HG02798 (cell line): ENCODE measurements at regions not wholly inside any gene's neighbourhood (a gene's known extent, or its start where the extent isn't known, plus 50 kb on each side); places are given as distances from the start of the nearest gene placed in this dataset.
"Not testable (repeated sequence)": the region's sequence is repeated elsewhere in the genome, so short reads cannot be mapped to it uniquely, and the experiment has no call there.

Experiments used
- ATAC-seq: cut with Tn5 transposase; IDR thresholded peaks from one replicate; pipeline ENCODE4 v1.9.1; 2021; ENCODE audit warnings: mild to moderate bottlenecking; ENCODE audit not compliant: unreplicated experiment, poor library complexity

DNA sequence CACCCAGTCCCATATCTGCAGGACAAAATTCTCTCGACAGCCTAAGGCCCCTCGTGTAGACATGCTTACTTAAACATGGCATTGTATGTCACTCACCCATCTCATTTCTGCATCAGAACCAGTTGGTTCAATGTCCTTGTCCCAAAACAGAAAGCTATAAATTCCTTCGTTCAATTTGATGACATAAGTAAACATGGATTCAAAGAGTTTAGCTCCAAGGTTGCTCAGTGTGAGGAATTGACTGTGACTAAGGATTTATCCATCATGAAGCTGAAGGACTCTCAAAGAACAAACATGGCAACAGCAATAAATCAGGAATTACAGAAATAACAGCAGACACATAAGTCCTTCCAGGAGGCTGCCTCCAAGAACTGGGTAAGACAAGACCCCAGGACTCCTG, 237.2 kb downstream of the TOMM20 start:
- no peak for ATAC-seq

DNA sequence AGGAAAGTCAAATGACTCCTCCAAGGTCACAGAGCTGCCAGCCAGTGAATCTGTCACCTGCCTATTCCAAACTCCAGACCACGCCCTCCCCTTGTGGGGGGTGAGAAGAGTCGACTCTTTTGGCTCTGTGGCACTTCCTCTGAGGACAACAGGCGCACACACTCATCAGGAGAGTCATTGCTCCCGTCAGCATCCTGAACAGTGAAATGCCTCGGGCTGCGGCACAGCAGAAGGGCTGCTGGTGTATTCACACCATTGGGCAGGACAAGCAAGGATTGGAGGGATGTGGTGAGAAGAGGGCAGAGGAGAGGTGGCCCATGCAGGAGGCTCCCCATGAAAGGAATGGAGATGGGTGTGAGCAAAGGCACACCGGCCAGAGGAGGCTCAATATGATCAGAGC, 239.0 kb downstream of the TOMM20 start:
- no peak for ATAC-seq

DNA sequence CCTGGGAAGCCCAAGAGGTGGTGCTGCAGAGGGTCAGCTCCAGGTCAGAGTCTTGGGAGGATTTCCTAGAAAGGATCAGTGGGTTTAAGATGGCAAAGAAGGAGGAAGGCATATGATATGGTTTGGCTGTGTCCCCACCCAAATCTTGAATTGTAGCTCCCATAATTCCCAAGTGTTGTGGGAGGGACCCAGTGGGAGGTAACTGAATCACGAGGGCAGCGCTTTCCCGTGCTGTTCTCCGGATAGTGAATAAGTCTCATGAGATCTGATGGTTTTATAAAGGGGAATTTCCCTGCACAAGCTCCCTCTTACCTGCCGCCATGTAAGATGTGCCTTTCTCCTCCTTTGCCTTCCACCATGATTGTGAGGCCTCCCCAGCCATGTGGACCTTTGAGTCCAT, 240.4 kb downstream of the TOMM20 start:
- ATAC-seq = not testable (repeated sequence)

DNA sequence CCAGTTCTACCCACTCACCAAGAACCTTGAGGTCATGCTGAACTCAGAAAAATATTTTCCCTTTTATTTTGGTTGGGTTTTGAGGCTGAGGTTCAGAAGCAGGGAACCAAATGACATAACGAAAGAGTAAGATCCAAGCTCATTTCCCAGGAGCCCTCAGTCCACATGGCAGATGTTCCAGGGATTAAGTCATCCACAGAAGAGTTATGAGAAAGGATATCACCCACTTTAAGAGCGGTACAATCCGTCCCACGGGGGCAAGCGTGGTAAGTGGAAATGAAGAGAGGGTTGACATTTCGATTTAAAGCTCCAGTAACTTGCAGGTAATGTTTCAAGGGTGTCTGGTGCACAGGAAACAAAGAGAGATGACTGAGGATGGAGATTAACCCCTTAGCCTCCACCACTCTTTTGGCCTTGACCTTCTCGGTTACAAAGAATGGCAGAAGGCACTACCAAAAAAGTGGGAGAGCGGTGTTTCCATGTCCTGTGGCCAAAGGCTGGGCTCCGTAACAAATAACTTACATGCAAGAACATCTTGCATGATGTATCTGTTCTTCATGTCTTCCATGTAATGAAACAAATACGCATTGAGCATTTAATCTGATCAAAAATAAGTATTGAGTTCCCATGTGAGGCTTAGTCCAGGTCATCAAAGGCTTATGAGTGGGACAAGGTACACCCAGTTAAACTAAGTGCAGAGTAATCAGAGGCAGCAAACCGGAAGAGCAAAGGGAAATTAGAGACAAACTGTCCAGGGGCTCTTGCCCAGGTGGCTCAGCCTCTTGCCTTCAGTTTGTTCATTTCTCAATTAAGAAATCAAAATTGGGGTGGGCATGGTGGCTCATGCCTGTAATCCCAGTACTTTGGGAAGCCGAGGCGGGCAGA, 241.4 kb downstream of the TOMM20 start:
- no peak for ATAC-seq

DNA sequence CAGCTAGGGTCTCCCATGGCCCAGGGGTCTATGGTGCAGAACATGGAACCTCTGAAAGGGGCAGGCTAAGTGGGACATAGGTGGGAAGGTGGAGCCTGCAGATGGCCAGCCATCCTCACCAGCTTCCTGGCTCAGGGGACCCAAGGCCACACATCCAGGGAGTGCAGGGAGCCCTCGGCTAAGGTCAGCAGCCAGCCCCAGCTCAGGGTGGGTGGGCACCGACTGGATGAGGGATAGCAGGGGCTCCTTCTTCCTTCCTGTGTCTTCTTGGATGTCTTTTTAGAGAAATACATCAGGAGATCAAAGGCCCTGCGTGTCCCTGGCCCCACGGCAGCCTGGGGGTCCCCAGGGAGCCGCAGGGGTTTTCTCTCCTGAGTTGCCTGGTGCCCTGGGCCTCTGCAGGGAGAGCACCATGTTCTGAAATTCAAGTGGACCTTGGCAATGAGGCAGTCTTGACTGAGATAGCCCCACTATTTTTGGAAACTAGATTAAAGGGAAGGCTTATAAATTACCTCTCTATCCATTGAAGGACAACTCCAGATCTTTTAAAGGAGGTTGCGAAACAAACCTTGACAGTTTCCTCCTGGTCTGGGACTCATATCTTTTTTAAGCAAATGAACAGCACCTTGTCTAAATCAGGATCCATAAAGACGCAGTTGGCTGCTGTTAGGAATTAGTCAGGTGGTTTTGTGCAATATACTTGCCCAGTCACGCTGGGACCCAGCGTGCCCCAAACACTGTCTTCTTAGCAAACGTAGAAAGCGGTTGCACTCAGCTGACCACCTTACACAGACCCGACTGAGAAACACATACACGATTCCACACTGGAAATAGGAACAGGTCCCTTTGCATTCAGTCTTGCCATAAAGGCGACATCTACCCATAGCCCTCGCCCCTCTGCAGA, 242.3 kb downstream of the TOMM20 start:
- no peak for ATAC-seq

DNA sequence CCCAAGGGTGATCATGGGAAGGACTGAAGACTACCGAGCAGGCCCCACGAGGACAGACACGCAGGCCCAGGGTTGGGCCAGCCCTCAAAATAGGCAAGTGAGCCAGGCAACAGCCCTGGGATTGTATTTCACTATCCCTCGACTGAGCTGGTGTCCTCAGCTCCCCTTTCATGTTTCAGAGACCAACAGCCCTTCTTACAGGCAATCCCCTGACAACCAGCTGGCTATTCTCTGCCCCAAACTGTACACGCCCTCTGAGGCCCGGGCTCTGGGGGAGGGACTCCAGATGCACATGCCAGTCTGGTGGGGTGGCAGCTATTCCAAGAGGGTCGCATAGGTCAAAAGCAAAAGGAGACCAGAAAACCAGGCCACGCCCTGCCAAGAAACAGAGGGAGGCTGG, 243.0 kb downstream of the TOMM20 start:
- no peak for ATAC-seq

DNA sequence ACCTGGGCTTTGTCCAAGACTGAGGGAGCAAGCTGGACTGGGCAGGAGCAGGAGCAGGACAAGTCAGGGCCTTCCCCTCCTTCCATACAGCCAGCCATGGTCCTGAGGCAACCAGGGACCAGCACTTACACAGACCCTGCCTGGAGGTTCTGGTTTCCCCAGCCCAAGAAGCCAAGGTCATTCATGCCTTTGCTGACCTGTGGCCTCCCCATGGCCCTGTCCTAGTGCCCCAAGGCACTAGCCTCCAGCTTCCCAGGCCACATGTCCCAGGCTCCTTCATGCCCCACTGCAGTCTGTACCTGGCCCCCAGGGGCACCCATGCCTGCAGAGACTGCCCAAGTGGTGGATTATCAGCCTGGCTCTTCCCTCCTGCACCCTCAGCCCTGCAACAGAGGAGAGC, 243.9 kb downstream of the TOMM20 start:
- no peak for ATAC-seq

DNA sequence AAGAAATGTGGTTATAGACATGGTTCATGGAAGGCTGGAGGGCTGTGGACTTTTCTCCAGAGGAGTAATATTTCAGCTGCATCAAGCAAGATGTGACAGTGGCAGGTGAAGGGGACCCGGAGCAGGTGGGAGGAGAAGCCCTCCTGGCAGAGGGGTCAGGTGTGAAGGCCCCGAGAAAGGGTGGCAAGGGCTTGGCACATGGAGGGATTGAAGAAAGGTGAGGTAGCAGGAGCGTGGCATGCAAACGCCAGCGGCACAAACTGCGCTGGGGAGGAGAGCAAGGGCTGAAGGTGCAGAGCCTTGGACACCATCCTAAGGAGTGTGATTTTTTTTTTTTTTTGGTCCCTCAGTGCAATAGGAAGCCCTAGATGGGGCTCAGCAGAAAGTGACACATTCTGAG, 244.6 kb downstream of the TOMM20 start:
- ATAC-seq = no peak

DNA sequence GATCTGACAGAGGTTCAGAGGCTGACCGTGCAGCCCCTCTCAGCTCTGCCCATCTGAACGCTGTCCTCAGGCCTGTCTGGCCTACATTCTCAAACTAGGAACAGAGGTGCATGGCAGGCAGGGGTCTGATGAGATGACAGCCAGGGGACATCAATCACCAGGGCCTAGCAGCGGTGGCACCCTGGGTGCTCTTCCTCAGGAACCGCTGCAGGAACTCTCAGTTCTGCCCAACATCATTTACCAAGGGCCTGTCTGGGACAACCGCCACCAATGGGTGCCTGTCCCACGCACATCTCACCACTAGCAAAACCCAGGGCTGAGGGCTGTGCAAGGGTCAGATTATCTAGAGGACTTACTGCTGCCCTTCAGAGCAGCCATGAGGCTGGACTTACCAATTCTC, 245.7 kb downstream of the TOMM20 start:
- ATAC-seq = no peak

DNA sequence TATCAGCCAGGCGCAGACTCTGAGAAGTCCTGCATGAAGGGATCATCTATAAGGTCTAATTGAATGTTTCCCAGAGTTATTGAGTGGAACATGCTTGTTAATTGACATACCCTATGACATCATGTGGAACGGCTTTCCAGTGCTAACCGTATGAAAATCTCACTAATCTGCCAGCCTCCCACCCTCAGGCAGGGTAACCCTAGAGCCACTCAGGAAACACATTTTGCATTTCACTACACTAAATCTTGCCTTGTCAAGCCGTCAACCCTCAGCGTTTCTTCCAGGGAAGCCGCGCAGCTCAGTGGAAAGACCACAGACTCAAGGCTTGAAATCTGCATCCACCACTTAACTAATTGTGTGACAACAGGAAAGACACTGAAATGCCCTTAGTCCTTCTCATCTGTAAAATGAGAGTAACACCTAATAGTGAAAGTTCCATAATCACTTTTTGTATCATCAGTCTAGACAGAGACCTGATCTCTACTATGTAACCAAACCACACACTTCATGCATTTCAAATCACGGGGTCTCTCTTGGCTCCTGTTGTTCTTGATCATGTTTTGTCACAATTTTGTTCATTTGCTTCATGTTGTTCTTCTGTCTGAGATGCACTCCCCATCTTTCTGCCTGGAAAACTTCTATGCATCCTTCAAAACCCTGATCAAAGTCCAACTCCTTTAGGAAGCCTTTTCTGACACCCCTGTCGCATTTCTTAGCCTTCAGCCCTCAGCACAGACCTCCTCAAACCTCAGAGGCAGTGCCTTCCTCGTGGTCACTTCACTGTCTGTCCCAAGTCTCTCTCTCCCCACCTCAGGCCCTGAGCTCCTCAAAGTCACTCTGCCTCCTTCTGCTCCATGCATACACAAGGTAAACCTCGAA, 246.5 kb downstream of the TOMM20 start:
- ATAC-seq = peak; percentile 85

DNA sequence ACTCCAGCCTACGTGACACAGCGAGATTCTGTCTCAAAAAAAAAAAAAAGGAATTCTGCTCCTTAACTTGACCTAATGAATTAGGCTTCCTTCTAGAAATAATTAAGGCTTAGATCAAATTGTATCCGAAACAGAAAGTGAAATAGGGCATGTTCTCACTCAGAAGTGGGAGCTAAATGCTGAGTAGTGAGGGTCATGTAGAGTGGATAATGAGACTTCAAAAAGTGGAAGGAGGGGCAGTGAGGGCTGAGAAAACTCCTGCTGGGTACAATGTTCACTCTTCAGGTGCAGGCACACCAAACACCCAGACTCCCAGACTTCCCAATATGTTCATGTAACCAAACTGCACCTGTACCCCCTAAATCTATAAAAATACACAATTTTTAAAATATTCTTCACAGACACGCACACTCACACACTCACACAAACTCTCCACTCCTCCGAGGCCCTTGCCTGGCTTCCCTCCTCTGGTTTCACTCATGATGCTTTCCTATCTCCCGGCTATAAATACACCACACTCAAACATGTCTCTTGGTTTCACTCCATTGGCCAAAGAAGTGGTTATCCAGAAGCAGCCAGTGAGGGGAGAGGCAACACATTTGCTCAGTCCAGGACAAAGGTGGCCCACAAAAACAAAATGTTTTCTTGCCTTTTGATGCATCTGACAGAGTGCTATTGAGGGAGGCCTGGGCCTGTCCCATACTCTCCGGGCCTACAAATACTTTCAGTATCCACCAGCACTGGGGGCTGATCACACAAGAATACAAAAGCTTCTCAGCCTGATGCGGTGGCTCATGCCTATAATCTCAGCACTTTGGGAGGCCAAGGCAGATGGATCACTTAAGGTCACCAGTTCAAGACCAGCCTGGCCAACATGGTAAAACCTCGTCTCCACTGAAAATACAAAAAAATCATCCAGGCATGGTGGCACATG, 249.2 kb downstream of the TOMM20 start:
- ATAC-seq = no peak

DNA sequence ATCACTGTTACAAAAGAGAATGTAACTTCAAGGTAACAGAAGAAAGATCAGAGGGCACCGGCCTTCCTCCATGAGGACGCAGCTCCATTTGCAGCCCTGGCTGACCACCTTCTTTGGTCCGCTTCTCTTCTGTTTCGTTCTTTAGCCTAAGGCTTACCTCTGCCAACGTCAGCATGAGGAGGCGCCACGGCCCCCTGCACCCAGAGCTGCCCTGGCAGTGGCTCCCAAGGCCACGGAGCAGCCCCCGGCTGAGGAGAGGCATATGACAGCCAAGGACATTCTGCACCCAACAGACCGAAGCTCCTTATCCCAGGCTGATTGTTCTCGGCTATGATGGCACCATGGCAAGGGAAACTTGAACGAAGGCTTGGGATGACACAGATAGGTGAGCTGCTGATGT, 250.3 kb downstream of the TOMM20 start:
- ATAC-seq = no peak

DNA sequence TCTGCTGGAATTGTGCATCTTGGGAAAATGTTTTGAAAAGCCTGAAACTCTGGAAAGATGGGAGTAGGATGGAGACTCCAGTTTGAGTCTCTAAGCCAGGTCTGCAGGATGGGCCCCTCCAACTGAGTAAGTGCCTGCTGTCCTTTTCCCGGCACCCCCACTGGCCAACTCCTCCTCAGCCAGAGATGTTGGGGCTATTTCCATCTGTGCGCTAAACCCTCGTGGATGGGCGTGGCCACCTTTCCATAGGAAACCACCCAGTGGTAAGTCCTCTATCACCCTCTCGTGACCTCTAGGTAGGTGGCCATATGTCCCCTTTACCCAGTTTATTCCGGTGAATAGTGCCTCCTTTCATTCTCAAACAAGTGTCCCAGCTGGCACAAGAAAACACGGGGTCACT, 250.9 kb downstream of the TOMM20 start:
- ATAC-seq = no peak

DNA sequence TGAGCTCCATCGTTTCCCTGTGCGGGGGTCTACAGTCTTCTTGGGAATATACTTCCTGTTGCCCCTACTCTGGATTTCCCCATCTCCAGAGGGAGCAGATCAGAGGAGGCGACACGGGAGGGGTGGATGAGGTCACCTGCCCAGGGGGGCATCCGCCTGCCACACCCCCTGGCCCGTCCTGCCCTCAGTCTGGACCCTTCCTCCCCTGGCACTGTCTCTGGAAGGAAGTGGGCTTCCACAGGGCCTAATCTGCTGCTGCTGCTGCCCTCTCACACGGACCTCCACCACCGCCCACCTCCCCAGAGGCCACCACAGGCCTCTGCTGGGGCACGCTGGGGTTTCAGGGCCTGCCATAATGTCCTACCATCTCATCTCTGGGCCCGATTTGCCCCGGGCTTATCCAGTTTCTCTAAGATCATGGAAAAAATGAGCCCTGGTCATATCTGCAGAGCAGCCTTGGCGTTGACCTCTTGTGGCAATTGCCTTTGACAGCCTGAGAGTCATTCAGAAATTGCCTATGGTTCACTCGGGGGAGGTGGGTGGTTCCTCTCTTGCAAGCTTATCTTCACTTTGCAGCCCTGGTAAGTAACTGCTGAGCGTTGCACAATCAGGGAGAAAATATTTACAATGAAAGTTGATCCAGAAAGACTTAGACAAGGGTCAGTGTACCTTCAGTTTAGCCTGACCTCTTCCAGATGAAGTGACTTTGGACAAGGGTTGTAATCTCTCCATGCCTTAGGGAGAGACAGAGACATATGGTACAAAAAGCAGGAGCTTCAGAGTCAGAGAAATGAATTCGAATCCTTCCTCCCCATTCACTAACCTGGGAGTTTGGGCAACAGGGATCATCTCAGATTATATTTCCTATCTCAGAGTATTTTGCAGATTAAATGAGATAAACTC, 252.4 kb downstream of the TOMM20 start:
- no peak for ATAC-seq

DNA sequence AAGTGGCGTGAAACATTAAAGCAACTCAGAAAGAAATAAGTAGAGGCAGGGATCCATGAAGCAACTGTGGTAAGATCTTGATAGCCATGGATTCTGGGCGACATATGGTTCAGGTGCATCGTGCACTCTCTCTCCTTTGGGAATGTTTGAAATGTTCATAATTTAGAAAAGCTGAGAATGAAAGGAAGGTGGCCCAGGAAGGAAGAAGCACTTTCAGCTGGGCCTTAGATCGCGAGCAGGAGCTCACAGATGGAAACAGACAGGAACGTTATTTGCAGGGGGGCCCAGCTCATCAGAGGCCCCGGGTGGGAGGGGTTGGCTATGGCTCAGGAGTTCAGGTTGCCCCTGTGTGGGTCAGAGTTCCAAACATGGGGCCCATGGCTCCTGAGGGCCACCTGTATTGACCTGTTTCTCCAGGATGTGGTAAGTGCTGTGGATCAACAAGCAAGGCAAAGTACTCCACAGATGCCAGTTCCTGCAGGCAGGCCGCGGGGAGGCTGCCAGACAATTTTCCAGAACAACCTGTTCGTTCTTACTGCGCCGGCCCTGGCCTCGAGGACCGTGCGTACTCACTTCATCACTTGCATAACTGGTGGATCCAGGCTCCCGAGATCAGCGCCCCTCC, 253.2 kb downstream of the TOMM20 start:
- no peak for ATAC-seq

DNA sequence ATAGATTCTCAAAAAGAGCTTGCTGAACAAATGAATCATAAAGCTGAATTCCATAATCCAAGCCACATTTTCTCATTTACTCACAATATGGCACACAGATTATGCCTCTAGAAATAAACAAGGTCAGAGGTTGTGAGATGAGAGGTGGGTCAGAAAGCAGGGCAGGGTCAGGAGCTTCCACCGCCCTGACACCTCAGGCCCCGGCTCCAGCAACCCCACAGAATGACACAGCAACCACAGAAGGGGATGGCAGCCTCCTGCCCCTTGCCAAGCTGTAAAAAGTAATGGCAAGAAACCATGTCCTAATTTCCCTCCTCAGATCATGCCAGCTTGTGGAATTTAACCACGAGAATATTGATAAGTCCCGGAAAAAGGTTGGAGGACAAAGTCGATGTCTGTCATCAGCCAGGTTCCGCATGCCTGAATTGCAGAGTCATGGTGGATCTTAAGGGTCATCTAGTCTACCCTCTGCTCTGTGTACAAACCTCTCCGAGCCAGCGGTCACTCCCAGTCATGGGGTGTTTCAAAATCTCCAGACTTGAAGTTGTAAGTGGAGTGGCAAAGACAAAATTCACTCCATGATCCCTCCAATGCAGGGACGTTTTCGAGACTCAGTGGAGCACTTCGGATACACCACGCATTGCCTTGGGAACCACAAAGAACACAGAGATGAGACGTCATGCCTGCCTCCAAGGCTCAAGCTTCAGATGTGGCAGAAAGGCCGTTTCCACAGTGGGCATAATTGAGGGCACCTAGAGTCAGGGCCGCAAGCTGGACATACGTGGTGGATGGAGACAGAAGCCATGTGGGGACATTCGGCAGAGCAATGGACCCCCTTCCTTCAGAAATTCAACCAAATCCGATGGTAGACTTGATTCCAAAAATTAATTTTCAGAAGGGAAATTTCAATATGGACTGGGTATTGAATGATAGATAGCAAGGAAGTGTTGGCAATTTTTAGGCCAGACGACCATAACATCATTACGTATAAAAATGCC, 254.0 kb downstream of the TOMM20 start:
- no peak for ATAC-seq
